ENCODE measurements at regions not wholly inside any gene's neighbourhood (a gene's known extent, or its start where the extent isn't known, plus 50 kb on each side); places are given as distances from the start of the nearest gene placed in this dataset.

DNA sequence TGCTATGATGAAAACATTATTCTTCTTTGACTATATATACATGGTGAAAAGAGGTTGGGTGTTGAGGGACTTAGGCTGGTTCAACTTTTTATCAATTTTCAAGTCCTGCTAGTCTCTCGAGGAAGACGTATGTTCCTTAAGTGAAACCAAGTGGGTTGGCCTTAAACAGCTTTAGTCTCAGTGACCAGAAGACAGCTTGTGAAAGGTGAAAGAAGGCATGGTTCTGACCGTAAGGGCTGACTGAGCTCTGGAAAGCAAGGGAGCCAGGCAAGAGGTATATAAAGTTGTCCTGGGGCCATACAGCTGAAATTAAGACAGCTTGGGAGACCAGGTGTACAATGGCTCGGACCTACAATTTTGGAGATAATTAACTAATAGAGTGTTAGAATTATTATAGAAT, 128.9 kb upstream of the TP63 start:
- DNase-seq: no peak

DNA sequence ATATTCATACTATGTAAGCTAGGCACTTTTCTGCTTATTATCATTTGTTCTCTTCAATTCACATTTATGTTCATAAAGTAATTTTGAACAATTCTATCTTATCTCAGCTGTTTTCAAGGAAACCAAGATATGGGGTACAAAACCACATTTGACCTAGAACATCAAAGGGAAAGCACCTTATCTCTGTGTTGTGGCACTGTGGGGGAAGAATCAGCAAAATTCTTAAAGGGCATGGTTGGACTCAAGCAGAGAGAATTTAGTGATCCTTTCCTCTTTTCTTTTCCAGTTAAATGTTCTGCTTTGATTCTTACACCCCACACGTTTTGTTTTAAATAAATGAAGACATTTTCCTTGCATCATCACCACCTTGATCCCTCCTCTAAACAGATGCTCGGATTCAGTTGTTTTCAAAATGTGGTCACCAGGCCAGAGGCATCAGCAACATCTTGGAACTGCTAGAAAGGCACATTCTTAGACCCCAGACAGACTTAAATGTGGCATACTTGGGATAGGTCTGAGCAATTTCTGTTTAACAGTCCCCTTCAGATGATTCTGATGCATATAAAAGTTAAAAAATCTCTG, 128.4 kb upstream of the TP63 start:
- DNase-seq: peak; percentile 9

DNA sequence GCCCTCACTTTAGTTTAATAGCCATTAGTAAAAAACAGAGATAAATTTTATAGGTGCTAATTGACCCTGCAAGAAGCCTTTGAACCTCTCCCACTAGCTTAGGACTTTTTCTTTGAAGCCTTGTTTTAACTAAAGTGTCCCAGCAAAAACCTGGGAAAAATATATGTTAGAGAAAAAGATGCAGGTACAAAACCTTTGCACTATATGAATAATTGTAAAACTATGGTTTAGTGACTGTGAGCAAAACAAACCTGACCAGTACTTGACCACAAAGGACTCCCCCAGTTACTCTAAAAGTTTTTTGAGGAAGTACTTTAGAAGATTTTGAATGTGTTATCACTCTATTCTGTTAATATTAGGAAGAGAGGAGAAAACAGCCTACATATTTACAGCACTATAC, 123.3 kb upstream of the TP63 start:
- no peak for DNase-seq

DNA sequence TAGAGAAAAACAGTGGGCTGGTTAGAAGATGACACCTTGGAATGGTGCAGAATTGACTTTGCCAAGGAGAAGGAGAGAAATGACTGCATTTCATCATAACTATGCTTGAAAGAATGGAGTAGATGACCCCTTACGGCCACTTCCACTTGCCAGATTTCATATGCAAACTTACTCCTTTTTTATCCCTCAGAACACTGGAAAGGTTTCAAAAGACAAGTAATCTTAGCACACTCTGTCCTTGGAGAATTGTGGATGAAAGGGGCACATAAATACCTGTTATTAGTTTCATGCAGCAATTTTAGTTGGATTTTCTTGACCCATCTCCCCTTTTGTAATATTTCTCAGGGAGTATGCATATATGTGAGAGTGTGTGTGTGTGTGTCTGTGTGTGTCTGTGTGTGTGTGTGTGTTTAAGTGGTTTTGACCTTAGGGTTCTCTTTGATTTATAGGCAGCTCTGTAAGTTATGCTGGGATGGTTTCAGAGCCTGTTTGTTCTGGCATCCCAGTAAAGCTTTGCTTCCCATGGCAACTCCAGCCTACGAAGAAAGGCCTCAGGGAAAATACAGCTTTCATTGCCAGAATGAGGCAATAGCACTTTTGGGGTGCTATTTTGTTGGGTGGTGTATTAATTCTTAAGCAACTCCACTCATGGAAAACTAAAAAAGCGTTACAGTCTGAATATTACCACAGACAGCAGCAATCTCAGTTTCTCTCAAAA, 122.2 kb upstream of the TP63 start:
- peak; percentile 48 for DNase-seq

DNA sequence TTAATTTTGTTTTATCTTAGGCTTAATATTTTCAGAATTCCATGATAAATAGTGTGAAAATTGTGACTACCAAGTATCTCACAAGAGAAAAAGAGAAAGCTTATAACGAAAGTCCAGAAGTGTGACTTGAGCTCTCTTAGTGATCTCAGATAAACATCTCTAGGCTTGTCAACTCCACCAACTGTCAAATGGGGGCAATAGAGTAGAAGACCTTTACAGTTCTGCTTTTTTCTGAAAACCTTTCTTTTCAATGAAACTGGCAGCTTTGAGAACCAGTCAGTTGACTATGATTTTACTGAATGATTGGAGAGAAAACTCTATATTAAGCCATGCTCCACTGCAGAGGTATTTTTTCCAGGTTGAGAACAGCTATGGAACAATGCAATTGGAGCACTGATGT, 119.2 kb upstream of the TP63 start:
- DNase-seq: no peak

DNA sequence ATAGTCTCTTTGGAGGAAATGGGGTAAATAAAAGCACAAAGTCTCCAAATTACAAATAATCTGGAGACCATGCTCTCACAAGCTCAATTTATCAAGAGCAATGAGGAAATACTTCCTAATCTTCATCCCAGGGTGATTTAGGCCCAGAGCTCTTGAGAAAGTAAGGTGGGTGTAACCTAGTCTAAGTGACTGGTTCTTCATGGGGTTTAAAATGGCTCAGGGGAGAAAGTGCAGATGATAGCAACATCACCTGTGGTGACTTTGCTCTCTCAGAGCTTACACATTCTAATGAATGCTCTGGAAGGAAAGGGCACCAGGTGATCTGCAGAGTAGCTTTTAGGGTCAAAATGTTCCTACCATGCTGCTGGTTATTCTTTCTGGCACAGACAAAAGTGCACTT, 118.4 kb upstream of the TP63 start:
- DNase-seq: no peak

DNA sequence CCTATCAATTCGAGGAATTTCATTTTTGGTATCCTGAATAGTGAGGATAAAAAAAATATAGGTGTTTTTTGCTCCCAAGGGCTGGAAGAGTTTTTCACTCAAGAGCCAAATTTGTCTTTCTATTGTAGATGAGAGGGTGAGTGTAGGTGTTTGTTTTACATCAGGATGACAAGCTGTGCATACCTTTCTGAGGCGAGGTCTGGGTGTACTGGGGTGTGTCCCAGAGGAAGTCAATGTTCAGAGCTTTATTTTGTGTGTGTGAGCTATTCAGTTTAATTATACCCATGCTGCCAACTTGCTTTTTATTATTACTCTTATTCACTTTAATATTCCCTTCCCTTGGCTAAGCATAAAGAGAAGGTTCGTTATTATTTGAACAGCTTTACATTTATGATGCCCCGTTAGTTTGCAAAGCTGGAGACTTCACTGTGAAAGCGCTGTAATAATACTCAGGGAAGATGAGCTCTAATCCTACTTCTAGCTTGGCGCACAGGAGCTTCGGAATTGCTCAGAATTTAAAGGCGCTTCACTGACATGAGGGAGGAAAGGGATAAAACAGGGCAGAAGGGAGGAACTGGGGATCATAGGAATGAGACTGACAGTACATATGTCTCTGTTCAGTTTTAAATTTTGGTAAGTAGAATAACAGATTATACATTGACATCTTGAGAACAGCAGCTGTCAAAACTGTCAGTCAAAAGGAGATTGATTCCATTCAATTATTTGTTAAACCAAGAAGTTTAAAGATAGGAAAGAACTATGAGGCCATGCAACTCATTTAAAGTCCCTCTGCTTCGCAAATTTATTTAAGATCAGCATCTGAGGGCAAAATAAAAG, 117.7 kb upstream of the TP63 start:
- no peak for DNase-seq

DNA sequence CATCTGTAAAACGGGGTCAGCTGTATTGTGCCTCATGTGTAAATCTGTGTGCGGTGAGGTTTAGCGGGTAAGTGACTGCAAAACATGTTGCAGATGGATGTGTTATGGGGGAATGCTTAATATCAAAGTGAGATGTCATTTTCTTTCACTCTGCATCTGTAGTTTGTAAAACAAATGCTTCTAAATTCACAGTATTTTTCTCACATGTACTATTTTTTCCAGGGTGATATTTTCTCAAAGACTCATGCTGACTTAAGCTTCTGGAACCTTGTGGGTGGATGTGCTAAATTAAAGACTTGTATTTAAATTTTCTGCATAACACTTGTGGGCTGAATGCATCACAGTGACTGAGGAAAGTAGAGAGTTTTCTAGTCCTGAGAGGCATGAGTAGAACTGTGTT, 115.2 kb upstream of the TP63 start:
- DNase-seq: no peak

DNA sequence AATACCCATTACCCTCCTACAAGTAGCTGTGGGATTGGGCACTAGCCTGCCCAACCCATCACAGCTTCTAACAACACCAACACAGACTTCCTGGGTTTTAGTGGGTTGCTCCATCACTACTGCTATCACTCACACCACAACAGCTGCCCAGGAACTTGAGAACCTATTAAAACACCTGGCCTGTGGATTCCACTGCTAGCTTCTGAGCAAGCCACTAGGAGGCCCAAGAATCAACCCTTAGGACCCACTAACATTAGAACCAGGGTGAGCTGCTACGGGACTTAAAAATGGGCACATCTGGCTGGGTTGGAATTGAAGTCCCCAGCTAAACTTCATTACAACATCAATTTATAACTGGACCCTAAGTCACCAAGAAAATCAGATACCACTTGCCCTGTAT, 113.2 kb upstream of the TP63 start:
- no peak for DNase-seq

DNA sequence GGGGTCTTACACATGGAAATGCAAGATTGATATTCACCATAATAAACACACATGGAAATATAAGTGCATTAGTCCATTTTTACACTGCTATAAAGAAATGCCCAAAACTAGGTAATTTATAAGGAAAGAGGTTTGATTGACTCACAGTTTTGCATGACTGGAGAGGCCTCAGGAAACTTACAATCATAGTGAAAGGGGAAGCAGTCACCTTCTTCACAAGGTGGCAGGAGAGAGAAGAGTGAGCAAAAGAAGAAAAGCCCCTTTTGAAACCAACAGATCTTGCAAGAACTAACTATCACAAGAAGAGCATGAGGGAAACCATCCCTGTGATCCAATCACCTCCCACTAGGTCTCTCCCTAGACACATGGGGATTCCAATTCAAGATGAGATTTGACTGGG, 111.7 kb upstream of the TP63 start:
- no peak for DNase-seq

DNA sequence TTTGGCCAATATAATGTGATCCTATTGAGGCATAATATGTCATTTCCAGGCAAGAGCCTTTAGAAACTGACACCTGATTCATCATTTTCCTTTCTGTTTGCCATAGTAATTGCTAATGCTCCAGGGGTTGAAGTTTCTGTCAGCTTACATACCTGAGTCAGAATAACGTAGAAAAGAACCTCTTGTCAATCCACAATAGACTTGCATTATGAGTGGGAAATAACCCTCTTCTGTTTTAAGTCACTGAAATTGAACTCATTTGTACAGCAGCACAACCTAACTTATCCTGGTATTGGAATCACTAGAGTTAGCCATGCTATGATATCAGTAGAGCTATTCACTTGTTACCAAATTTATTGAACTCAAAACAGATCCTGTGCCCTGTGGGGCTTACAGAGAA, 101.7 kb upstream of the TP63 start:
- DNase-seq: no peak

DNA sequence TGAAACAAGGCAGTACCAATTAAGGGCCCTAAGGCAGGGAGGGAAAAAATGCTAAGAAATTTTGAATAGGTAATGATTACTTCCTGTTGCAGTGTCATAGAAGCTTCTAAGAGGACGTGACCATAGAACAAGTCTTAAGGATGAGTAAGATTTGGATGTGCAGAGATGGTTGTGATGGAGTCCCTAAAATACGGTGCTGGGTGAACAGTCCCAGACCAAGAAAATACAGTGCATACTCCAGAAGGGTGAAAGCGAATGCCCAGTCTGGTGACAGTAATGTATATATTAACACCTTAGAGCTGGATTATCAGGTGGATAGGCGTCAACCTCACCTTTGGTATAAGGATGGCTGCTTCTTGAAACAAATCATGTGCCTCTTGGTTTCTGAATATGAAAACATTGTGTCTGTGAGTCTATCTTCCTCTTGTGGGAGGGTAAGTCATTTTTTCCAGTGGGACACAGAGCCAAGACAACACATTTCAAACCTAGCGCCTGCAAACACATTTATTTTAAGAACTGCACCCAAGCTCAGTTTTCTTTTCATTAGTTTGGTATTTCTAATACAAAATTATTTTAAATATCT, 101.2 kb upstream of the TP63 start:
- DNase-seq: no peak

DNA sequence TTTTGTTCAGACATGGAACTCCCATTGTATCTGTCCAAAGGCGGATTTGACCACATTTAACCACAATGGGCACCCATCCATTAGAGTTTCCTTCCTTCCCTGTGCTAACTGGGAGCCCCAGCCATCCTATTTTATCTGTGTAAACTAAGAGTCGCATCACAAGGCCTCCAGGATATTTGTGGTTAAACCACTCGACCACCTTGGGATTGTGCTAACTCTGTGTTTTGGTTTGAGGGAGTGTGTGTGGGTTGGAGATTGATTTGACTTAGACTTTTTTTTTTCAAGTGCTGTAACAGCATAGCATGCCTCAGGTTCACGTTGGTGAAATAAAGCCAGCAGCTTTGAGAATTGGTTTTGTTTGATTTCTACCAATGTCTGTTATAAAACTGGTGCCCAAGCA, 100.4 kb upstream of the TP63 start:
- peak; percentile 46 for DNase-seq

DNA sequence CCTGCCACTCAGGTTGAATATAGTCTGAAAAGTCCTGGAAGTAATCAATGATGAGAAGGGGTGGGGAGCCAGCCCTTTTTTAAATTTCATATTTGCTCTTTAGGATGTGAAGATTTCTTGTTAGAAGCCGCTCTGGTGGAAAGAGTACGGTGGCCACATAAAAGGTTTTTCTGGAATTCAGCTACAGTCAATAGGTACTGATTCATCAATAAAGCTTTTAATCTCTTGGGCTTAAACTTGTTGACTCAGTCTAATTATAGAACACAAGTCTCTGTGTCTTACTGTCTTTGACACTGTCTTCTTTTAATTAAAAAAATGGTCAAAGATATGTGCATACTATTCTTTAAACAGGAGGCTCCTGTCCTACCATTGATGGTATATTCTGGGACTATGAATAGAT, 99.9 kb upstream of the TP63 start:
- no peak for DNase-seq

DNA sequence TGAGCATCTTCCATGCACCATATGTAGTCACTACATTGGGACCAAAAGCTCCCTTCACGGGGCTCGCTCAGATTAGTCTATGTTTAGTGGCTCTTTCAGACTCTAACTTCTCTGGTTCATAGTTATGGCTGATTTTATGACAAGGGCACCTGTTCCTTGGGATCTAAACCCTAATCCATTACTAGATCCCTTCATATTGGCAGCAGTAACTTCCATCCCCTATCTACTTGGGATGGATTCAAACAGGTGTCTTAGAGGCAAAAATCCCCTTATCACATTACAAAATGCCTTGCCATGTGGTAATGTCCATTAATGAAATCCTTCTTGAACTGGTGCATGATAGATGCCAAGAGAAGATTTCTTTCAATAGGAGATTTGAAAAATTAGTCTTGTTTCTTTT, 96.7 kb upstream of the TP63 start:
- DNase-seq: no peak

DNA sequence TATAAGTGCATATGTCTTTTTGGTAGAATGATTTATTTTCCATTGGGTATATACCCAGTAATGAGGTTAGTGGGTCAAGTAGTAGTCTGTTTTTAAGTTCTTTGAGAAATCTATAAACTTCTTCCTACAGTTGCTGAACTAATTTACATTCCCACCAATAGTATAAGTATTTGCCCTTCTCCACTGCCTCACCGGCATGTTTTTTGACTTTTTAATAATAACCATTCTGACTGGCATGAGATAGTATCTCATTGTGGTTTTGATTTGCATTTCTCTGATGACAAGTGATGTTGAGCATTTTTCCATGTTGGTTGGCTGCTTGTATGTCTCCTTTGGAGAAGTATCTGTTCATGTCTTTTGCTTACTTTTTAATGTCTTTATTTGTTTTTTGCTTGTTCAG, 94.1 kb upstream of the TP63 start:
- DNase-seq: no peak

DNA sequence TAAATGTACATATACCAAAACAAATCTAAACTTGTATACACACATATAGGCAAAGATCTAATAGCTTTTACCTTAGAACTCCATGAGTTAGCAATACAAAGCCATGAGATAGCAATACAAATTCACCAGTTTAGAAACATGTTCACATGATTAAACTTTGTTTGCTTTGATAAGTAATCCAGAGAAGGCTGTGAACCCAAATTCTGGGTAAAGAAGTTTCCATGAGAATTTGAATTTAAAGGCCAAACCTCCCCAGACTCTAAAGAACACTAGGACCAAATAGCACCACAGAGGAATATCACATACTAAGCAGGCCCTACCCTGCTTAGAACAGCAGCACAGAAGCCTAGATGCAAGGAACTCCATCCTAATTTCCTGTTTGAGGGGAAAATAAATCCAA, 83.7 kb upstream of the TP63 start:
- no peak for DNase-seq

DNA sequence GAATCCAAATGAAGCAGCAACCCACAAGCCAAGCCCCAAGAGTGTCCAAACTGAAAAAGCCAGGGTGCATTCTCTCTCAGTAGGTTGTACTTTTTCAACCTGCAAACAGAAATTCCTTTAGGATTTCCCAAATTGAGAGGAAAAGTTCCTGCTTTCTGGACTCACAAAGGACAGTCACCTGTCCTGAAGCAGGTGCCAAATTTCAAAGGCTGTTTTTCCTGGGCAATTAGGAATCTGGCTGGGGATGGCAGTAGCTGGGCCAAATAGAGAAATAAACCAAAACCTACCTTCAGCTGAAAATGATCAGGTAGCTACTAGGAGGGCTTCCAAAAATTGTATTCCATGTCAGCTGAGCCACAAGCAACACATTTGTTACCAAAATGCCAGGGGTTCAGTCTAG, 83.1 kb upstream of the TP63 start:
- no peak for DNase-seq

DNA sequence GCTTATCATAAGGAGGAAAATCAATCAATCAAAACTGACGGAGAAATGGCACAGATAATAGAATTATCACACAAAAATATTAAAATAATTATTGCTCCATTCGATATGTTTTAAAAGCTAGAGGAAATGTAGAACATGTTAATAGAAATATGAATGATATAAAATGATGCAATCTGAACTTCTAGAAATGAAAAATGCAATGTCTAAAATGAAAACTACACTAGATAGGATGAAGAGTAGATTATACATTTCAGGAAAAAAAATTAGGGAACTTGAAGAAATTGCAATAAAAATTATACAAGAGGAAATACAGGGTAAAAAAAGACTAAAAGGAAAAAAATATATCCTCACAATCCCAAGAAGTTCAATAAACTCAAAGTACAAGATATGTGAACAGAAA, 80.2 kb upstream of the TP63 start:
- DNase-seq: no peak

DNA sequence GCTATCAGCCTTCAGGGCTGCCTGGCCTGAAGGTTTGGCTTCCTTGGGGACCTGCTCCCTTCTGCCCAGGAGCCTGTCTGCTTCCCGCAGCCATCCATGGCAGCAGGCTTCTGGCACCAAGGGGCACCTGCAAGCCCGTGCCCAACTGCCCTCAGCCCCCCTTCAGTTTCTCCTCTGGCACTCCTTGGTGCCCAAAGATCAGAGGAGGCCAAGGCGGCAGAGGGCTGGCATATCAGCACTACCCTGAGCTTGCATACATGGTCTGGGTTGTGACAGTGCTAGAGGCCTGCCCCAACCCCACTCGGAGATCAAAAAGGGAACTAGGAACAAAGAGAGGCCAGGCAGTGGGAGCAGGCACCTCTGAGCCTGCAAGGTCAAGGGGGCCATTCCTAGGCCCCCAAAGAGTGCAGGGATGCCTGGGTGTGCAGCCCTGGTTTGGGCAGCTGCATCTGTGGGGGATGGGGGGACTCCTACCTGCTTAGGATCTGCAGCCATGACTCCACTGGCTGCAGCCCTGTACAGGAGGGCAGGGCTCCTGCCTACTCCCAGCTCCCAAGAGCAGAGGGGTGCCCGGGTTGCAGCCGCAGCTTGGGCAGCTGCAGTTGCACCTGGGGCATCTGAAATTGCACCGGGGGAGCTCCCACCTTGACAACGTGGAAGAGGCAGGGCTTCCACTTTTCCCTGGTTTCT, 76.2 kb upstream of the TP63 start:
- no peak for DNase-seq

DNA sequence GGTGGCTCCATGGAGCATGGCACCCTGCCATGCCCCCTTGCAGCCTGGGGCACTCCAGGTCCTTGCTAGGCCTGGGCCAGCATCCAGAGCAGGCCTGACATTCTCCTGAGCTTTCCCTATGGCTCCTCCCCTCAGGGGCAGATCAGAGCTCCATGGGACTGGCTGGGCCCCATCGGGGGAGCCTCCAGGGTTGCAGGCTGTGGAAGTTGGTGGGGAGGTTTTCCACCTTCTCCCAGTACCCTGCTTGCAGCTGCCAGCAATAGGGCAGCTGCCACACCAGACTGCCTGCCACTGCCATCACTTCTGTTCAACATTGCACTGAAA, 75.7 kb upstream of the TP63 start:
- no peak for DNase-seq

DNA sequence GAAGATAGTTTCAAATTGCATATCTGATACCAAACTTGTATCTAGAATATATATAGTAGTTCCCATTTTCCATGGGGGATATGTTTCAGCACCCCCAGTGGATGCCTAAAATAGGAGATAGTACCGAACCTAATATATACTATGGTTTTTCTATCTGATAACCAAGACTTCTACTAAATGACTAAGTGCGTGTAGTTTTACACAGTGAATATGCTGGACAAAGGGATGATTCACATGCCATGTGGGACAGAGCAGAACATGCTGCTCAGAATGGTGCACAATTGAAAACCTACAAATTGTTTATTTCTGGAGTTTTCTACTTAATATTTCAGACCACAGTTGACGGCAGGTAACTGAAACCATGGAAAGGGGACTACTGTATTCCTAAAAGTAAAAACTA, 73.4 kb upstream of the TP63 start:
- no peak for DNase-seq

DNA sequence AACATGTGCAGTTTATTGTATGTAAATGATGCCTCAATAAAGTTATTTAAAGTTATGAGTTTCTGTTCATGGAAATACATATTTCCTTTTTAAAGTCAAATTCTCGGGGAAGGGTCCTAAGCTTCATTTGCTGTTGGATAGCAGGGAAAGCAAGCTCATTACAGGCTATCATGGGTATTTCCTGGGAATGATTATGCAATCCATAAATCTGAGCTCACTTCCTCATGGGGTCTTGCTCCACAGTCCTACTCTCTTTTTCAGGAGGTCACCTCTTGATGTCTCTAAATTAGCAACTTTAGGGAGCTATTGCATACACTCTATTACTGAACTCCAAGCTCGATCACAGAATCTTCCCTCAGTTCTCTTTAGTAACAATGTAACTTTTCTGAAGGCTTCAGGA, 69.9 kb upstream of the TP63 start:
- DNase-seq: no peak
